GM11168 (cell line): ENCODE measurements at regions not wholly inside any gene's neighbourhood (a gene's known extent, or its start where the extent isn't known, plus 50 kb on each side); places are given as distances from the start of the nearest gene placed in this dataset.
"Not testable (repeated sequence)": the region's sequence is repeated elsewhere in the genome, so short reads cannot be mapped to it uniquely, and the experiment has no call there.

Experiments used
- in situ Hi-C: fragments of 300-500 bp; cut with MboI; formaldehyde crosslinking; loops from one replicate; pipeline ENCODE4 v1.12.0; 2022; ENCODE audit warnings: low sequenced_read_pairs; ENCODE audit not compliant: unreplicated experiment

DNA sequence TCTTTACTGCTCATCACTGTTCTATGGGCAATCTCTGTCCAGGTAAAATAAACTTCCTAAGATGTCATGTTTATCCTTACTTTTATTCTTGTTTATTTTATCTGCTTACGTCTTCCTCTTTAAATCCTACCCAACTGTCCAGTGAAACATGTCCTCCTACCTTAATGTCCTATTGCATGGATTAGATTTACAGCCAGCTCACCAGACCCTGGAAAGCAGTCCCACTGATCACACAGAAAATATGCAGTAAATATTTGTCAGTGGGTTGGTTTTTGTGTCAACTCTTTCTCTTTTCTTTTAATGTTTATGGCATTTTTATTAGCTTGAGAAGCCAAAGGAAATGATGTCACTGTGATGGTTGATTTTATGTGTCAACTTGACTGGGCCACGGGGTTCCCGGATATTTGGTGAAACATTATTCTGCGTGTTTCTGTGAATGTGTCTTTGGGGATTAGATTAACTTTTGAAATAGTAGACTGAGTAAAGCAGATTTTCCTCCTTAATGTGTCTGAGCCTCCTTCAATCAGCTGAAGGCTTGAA is 258.3 kb downstream of the SRGAP2C start:
- in situ Hi-C loops, result no loop called here

DNA sequence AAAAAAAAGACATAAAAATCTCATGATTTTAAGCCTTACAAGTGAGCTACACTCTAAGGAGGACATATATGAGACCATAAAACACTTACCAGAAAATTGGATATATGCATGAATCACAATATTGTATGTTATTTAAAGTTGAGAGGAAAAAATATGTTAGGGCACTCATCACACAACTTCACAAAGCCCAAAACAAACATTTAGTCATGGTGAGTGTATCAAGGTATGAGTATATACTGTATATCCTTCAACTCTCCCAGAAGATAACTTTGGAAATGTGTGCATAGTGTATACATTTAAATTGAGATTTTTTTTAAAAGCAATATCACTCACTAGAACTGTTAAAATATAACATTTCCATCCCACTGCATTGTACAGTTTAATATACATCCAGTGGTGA is 259.3 kb downstream of the SRGAP2C start:
- in situ Hi-C loops, result no loop called here

DNA sequence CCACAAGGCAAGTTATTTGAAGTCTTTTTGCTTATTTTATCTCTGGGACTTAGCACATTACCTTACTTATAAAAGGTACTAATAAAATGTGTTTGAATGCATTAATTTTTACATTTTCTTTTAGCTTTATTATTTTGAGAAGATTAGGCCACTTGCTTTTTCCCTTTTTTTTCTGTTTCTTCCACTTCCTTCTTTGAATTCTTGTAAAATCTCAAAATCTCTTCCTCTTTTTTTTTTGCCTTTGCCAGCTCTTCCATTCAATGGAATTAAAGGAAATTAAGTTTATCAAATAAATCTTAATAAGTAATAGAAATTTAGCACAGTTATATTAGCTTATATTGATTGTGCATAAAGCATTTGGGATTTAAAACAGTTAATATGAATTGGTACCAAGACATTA is 260.9 kb downstream of the SRGAP2C start:
- in situ Hi-C loops, result no loop called here

DNA sequence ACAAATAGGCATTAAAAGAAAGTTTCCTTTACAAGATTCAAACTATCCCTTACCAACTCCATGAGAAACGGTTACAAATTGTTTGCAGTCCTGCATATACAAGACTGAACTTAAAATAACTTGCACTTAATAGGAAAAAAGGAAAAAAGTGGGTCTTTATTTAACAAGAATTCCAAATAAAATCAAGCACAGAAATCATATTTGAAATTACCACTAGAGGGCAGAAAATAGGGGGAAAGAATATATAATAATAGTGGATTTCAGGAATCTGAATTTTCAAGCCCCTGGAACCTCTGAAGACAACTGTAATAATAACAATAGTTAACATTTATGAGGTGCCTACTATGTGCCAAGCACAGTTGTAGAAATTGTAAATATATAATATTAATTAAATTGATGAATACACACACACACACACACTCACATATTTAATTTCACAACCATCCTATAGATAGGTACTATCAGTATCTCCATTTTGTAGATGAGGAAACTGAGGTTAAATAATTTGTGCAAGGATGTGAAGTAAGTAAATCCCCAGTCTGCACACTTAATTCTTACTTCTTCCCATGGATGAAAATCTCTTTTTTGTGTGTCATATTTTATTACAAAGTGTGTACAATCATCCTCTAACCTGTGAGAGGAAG is 262.6 kb downstream of the SRGAP2C start:
- in situ Hi-C loops, result not testable (repeated sequence)

DNA sequence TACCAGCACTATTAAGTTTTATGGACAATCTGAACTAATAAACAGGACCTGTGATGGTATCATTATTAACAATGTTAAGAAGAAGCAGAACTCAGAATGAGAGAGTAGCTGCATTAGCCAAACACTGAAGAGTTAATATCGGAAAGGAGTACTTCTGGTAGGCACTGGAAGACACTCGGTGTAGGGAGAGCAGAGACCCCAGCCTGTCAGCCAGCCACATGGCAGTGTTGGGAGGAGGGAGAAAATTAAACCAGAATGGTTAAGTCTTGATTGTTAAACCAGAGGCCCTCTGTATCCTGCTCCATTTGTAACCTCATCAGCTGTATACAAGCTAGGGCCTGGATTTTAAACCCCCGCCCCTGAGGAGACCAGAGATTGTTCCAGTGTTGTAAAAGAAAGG is 263.3 kb downstream of the SRGAP2C start:
- in situ Hi-C loops, result not testable (repeated sequence)

DNA sequence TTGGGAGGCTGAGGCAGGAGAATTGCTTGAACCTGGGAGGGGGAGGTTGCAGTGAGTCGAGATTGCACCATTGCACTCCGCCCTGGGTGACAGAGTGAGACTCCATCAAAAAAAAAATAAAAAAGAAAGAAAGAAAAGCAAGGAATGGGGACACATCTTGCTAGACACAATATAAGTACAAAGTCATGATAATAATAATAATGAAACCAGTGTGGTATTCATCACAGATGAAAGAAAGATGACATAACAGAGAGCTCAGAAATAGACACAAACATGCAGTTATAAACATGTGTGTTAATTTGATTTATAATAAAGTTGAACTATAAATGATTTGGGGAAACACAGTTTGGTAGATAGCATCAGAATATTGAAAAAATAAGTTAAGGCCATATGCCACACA is 264.1 kb downstream of the SRGAP2C start:
- in situ Hi-C loops, result no loop called here

DNA sequence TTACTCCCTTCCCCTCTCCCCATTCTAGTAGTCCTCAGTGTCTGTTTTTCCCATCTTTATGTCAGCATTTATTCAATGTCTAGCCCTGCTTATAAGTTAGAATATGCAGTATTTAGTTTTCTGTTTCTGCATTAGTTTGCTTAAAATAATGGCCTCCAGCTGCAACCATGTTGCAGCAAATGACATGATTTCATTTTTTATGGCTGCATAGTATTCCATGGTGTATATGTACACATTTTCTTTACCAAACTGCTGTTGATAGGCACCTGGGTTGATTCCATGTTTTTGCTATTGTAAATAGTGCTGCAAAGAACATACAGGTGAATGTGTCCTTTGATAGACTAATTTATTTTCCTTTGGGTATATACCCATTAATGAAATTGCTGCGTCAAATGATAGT is 267.7 kb downstream of the SRGAP2C start:
- in situ Hi-C loops, result no loop called here

DNA sequence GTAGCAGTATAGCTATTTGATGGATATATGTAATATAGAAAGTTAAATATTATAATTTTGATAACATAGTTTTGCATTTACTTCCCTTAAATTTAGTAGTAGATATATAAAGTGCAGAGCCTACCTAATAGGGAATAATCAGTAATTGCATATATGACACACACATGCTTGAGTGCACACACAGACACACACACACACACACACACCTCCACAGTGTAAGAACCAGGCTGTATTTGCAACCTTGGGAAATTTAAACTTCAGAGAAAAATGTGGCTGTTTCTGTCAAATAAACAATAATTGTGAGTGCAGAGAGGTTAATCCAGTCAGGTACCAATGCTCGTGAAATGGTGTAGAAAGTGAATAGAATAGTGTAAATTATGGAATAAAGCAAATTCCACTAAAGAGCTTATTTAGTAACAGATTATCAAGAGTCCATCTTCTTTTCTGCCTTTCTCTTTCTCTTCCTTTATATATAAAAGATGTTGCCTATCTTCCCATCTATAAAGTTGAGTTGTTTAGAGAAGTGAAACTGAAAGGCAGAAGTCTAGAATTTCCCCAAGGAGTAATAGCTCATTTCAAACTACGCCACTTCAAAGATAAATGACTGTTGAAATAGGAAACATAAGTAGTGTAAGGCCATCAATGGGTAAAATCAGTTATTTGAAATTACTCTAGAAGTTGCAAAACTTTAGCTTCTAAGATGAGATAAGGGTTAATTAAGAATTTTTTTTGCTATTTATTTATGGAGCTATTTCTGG is 273.7 kb downstream of the SRGAP2C start:
- in situ Hi-C loops, result no loop called here

DNA sequence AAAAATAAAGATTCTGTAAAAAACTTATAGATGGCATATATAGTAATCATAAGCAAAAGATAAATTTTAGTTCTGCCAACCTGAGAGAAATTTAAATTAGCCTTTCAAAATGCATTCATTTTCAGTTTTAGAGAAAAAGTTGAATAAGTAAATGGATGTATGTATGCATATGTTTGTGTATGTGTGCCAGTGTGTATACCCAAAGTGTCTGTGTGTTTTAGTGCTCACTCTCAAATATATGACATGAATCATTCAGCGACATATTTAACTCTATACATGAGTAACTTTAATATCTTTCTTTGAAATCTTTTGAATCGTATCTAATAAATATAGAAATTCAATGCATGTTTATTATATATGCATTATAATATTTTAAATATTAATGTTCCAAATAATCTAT is 274.5 kb downstream of the SRGAP2C start:
- in situ Hi-C loops, result no loop called here

DNA sequence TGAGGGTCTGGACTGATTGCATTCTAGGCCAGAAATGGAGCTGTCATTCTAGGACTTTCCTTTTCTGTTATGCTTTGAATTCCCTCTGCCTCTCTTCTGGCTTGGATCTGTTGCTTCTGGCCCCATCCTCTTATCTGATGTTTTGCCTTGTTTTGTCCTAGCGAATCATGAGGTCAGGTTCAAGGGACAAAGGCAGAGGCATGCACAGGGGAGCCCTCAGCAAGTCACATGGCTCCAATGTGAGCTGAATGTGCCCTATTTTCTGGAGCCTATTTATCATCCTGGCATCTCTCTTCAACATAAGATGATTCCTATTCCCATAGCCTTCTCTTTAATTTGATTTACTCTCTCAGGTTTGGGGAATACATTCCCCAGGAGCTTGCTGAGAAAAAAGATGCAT is 284.6 kb downstream of the SRGAP2C start:
- in situ Hi-C loops, result not testable (repeated sequence)

DNA sequence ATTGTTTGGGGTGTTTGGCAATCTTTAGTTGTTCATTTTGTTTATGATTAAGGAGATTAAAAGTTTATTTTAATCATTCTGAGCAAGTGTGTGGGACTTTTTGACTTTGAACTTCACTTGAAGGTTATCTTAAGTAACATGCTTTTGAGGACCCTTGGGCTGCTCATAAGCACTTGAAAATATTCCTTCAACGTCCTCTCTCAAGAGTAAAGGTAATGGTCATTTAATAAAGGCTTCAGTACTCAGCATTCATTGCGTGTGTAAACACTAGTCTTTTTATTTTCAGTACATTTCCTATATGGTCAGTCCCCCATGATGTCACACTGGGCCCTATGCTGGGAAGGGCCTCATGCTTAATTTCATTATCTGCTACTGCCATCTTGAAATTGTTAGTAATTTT is 285.6 kb downstream of the SRGAP2C start:
- in situ Hi-C loops, result not testable (repeated sequence)

DNA sequence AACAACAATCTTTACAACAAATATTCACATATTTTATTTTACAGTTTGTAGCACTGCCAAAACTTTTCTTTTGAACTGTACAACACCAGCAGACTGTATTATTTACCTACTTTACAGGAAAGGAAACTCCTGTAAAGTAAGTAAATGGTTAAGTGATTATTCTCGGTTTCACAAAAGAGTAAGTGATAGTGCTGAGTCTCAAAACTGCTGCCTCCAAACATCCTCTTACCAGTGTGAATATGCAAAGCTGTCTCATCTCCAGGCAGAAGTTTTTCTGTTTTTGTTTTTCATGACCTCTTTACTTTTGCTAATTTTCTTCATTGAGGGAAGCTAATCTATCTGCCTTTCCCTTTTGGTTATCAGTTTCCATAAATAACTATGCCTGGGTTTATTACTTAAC is 286.7 kb downstream of the SRGAP2C start:
- in situ Hi-C loops, result no loop called here

DNA sequence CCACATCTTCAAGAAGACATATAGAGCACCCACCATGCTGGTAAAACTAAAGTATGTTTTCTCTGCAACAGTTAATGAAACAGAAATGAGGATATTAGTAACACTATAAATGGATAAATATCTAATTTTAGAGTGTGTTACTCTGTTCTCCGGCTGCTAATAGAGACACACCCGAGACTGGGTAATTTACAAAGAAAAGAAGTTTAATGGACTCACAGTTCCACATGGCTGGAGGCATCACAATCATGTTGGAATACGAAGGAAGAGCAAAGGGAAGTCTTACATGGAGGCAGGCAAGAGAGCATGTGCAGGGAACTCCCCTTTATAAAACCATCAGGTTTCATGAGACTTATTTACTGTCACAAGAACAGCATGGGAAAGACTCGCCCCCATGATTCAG is 287.2 kb downstream of the SRGAP2C start:
- in situ Hi-C loops, result no loop called here

DNA sequence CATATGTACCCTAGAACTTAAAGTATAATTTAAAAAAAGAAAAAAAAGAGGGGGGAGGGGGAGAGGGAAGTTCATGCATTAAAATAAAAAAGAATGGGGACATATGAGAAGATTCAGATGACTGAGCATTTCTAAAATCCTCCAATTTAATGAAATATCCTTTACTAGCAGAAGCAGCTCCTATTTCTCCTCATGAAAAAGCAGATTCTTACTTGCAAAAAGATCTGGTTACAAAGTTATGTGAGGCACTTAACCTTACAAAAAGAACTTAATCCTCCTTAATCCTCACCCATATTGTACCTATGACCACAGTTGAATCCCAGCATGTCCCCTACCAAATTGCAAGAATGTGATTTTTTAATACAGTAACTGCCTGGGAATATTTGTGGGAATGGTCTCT is 298.5 kb downstream of the SRGAP2C start:
- in situ Hi-C loops, result no loop called here

DNA sequence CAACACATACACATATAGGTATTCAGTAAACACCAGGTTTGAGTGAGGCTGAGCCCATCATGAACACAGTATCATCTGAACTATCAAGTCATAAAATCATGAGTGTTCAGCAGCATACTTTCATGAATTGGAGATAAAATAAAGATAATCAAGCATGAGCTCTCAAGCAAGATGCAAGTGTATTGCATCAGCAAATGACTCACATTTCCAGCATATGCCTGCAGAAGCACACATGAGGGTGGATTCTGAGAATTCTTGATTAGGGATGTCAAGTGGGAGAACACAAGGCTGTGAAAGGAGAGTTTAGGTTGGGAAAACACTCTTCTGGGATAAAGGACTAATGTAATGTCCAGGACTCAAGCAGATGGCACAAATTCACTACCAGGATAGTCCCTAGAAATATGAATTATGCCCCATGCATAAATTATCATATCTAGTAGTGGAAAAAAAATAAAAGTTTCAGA is 299.2 kb downstream of the SRGAP2C start:
- in situ Hi-C loops, result no loop called here

DNA sequence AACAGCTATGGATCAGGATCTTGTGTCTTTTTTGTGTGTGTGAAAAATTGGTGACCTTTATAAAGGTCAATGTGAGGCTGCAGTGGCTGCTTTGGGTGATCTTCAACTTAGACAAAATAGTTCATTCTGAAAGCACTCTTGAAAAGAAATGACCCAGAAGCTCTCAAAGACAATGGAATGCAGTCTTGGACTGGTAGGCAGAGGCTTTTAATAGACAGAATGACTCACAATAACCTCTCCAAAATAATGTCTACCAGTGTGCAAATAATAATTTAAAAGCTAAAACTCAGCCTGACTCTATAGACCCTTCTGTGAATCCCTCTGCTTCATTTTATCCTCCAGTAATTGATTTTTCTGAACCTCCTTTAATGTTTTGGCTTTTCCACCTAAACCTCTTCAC is 310.0 kb downstream of the SRGAP2C start:
- in situ Hi-C loops, result not testable (repeated sequence)

DNA sequence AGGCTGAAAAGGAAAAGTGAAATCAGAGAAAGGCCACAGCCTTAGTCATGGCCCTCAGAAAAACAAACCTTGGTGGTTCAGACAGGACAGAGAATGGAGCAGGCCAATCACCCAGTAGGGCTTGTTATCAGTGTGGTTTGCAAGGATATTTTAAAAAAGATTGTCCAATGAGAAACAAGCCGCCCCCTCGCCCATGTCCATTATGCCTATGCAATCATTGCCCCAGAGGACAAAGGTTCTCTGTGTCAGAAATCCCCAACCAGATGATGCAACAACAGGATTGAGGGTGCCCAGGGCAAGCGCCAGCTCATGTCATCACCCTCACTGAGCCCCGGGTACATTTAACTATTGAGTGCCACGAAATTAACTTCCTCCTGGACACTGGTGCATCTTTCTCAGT is 326.7 kb downstream of the SRGAP2C start:
- in situ Hi-C loops, result not testable (repeated sequence)

DNA sequence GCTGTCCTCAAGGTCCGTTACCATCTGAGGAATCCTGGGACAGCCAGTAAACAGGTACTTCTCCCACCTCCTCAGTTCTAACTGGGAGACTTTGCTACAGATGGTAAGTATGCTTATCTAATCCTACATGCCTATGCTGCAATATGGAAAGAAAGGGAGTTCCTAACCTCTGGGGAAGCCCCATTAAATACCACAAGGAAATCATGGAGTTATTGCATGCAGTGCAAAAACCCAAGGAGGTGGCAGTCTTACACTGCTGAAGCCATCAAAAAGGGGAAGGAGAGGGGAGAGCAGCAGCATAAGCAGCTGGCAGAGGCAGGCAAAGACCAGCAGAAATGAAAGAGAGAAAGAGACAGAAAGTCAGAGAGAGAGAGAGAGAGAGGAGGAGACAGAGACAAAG is 327.1 kb downstream of the SRGAP2C start:
- in situ Hi-C loops, result not testable (repeated sequence)

DNA sequence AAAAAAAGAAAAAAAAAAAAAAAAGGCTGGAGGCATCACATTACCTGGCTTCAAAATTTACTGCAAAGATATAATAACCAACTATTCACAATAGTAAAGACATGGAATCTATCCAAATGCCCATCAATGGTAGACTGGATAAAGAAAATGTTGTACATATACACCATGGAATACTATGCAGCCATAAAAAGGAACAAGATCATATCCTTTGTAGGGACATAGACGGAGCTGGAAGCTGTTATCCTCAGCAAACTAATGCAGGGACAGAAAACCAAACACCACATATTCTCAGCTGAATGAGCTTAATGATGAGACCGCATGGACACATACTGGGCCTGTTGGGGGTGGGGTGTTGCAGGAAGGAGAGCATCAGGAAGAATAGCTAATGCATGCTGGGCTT is 330.5 kb downstream of the SRGAP2C start:
- in situ Hi-C loops, result no loop called here

DNA sequence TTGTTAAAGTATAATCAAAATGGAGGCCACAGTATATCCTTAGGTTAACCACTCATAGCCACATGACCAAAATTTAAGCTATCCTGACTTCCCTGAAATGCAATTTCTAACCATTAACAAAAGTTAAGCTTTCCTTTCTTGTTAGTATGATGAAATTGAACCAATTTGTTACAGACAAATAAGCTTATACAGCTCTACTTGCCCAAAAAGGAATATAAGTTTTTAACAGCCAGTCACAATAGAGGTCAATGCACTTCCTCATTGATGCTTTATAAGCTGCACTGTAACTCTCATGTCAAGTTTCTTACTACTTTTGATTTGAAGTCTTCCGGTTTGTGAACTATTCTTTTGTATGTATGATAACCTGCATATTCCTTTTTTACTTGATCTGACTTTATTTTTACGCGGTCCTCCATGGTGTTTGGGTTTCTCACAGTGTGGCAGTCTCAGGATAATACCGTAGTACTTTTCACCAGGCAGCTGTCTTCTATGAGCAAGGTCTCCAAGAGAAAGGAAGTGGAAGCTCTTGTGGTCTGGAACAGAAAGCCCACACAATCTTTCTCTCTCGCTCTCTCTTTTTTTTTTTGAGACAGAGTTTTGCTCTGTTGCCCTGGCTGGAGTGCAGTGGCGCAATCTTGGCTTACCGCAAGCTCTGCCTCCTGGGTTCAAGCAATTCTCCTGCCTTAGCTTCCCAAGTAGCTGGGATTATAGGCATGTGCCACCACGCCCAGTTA is 331.6 kb downstream of the SRGAP2C start:
- in situ Hi-C loops, result no loop called here

DNA sequence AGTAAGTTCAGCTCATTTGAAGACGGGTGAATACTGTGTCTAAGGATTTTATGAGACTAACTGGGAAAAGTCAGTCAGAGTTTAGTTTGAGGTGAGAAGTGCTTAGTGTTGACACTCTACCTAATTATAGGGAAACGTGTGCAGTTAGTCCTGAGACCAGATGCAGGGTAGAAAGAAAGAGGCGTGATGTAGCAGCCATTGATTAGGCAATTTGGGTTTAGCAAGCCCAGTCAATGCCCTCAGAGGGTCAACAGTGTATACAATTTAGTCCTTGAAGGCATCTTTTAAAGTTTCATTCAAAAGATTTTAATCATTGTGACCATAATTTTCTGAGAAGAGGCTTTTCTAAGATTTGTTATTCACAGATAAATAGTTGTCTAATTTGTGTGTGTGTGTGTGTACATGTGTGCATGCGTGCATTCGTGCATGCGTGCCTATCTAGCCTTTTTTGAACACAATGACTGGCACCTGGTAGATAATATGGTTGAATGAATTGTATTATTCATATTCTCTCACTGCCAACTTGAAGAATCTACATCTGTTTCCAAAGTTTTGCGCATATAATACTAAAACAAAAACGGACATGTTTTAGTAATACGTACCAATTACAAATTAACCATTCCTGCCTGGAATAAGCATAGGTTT is 332.9 kb downstream of the SRGAP2C start:
- in situ Hi-C loops, result no loop called here
